GM10266 (cell line): ENCODE measurements at regions not wholly inside any gene's neighbourhood (a gene's known extent, or its start where the extent isn't known, plus 50 kb on each side); places are given as distances from the start of the nearest gene placed in this dataset.

ENCODE experiments used
- DNase-seq: peaks from one replicate; pipeline ENCODE4 v3.0.0; 2012; ENCODE audit errors: extremely low spot score
- TF ChIP-seq, protein P1 (sequence below): IDR thresholded peaks from 2 replicates; pipeline ENCODE4 v1.5.1; 2012; ENCODE audit warnings: mild to moderate bottlenecking, low read depth; ENCODE audit not compliant: control insufficient read depth, insufficient read depth; ENCODE audit errors: missing control alignments

DNA sequence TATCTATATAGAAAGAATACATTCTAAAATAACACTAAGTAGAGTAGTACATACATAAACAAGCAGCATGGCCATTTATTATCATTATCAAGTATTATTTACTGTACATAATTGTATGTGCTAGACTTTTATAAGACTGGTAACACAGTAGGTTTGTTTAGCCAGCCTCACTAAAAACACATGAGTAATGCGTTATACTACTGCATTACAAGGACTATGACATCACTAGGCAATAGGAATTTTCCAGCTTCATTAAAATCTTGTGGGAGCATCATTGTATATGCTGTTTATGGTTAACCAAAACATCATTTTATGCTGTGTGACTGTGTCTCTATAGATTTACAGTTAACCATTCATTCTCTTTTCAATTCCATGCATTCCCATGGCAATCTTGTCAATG is 131.7 kb upstream of the HDGFL1 start:
- no peak for DNase-seq
- TF ChIP-seq, protein P1, sequence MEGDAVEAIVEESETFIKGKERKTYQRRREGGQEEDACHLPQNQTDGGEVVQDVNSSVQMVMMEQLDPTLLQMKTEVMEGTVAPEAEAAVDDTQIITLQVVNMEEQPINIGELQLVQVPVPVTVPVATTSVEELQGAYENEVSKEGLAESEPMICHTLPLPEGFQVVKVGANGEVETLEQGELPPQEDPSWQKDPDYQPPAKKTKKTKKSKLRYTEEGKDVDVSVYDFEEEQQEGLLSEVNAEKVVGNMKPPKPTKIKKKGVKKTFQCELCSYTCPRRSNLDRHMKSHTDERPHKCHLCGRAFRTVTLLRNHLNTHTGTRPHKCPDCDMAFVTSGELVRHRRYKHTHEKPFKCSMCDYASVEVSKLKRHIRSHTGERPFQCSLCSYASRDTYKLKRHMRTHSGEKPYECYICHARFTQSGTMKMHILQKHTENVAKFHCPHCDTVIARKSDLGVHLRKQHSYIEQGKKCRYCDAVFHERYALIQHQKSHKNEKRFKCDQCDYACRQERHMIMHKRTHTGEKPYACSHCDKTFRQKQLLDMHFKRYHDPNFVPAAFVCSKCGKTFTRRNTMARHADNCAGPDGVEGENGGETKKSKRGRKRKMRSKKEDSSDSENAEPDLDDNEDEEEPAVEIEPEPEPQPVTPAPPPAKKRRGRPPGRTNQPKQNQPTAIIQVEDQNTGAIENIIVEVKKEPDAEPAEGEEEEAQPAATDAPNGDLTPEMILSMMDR = no peak

- TF ChIP-seq, protein P1 = no peak
- DNase-seq = no peak
Observed at GRCh38 chr6:22442826-22443225, 126.5 kb upstream of the HDGFL1 start.

GRCh38 chr6:22444330-22444729 is 125.0 kb upstream of the HDGFL1 start:
- no peak for DNase-seq
- TF ChIP-seq, protein P1 = no peak

DNA sequence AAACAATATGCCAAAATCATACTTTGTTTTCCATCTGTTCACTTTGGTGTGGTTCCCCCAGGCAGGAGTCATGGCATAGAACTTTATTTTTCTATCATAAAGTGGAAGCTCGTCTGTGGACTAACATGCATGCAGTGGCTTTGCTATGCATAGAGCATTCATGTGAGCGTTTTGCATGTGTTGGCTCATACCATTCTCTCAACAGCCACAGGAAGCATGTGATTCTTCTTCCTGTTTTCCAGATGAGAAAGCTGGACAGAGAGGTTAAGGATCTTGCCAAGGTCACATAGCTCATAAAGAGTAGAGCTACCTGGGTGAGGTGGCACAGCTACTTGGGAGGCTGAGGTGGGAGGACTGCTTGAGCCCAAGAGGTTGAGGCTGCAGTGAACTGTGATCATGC is 123.4 kb upstream of the HDGFL1 start:
- no peak for DNase-seq

GRCh38 chr6:22447249-22448196 is 121.8 kb upstream of the HDGFL1 start:
- TF ChIP-seq, protein P1 = no peak
- DNase-seq = no peak

More for the DNA sequence above, 123.4 kb upstream of the HDGFL1 start:
- TF ChIP-seq, protein P1 = no peak

GRCh38 chr6:22448291-22448711 is 121.1 kb upstream of the HDGFL1 start:
- no peak for DNase-seq
- TF ChIP-seq, protein P1 = no peak

GRCh38 chr6:22451962-22452361 is 117.4 kb upstream of the HDGFL1 start:
- TF ChIP-seq, protein P1 = no peak
- DNase-seq = no peak
